Panc1 (cell line): ENCODE measurements at regions not wholly inside any gene's neighbourhood (a gene's known extent, or its start where the extent isn't known, plus 50 kb on each side); places are given as distances from the start of the nearest gene placed in this dataset.

Experiments
- ATAC-seq: fragments of 200-7000 bp; cut with Tn5 transposase; 2 replicates; pipeline ENCODE4 v1.9.1; 2020; ENCODE audit warnings: mild to moderate bottlenecking, moderate library complexity
- BruUV-seq: library from RNA; stranded (reverse); fragments of 400-500 nt; replicated peaks from 2 replicates; lab custom pipeline; 2021; lab: Mats Ljungman, UMichigan
- CTCF ChIA-PET: fragments of 300-600 bp; sonication (Branson Sonifier 250); formaldehyde crosslinking; loops from one replicate; lab custom pipeline; 2022; ENCODE audit warnings: antibody characterized with exemption; lab: Charles Lee
- POLR2A ChIA-PET: fragments of 300-600 bp; sonication (Branson Sonifier 250); formaldehyde crosslinking; loops from one replicate; lab custom pipeline; 2022; ENCODE audit warnings: antibody characterized with exemption; lab: Charles Lee
- DNase-seq: peaks from one replicate; pipeline ENCODE4 v3.0.0-alpha.2; 2010; ENCODE audit warnings: low read depth, low spot score
- H3K27ac ChIP-seq: 2 replicates; pipeline ENCODE4 v1.5.1; 2011; ENCODE audit warnings: mild to moderate bottlenecking, low read length, inconsistent platforms
- H3K27me3 ChIP-seq: fragments of 200-500 bp; sonication (Bioruptor generic); 2 replicates; pipeline ENCODE4 v1.6.0; 2014; ENCODE audit warnings: low read length, inconsistent platforms; ENCODE audit not compliant: control insufficient read depth, insufficient read depth
- H3K36me3 ChIP-seq: fragments of 200-500 bp; sonication (Bioruptor generic); 2 replicates; pipeline ENCODE4 v1.5.1; 2014; ENCODE audit warnings: inconsistent platforms, mild to moderate bottlenecking, low read length, moderate library complexity; ENCODE audit not compliant: control insufficient read depth, insufficient read depth
- H3K4me1 ChIP-seq: 2 replicates; pipeline ENCODE4 v1.5.1; 2011; ENCODE audit warnings: inconsistent platforms, mild to moderate bottlenecking, low read length, moderate library complexity; ENCODE audit not compliant: control insufficient read depth, insufficient read depth
- H3K4me3 ChIP-seq, 2 experiments: 2 replicates each; pipeline ENCODE4 v1.5.1; 2011 to 2012; ENCODE audit warnings: low read depth in 2 of 2, low read length in 2 of 2, mild to moderate bottlenecking in 2 of 2, inconsistent platforms in 1 of 2, moderate library complexity in 1 of 2
- H3K9me3 ChIP-seq: fragments of 200-500 bp; sonication (Bioruptor generic); 2 replicates; pipeline ENCODE4 v1.5.1; 2014; ENCODE audit warnings: low read depth, mild to moderate bottlenecking, inconsistent platforms, low read length, moderate library complexity; ENCODE audit not compliant: control insufficient read depth, insufficient read depth
- CTCF ChIP-seq: fragments of 450-650 bp; IDR thresholded peaks from 2 replicates; pipeline ENCODE4 v1.5.1; 2017; ENCODE audit warnings: mild to moderate bottlenecking
- POLR2AphosphoS5 ChIP-seq: IDR thresholded peaks from 2 replicates; pipeline ENCODE4 v1.6.1; 2012; ENCODE audit warnings: mild to moderate bottlenecking, low read depth, low read length, moderate library complexity
- REST ChIP-seq, 2 experiments: IDR thresholded peaks; 2 replicates each; pipeline ENCODE4 v1.6.1; 2011 to 2012; ENCODE audit warnings: low read depth in 2 of 2, control low read depth in 1 of 2, low read length in 1 of 2, mild to moderate bottlenecking in 1 of 2, moderate library complexity in 1 of 2; ENCODE audit not compliant: insufficient read depth in 1 of 2
- SIN3A ChIP-seq: IDR thresholded peaks from 2 replicates; pipeline ENCODE4 v1.6.1; 2012; ENCODE audit warnings: low read depth, mild to moderate bottlenecking, low read length, moderate library complexity, borderline replicate concordance; ENCODE audit not compliant: insufficient read depth
- TCF7L2 ChIP-seq: IDR thresholded peaks from 2 replicates; pipeline ENCODE4 v1.6.1; 2011; ENCODE audit warnings: mild to moderate bottlenecking, low read depth, low read length, inconsistent platforms
- in situ Hi-C: cut with HindIII; loops from 2 replicates; pipeline ENCODE4 v1.10.0; 2016; ENCODE audit warnings: low sequenced_read_pairs, low pct_unique_long_range_greater_than_20kb
- intact Hi-C: fragments of 100-400 bp; cut with micrococcal nuclease; formaldehyde crosslinking; loops from one replicate; pipeline ENCODE4 v1.10.0; 2022; ENCODE audit not compliant: unreplicated experiment

- Histone ChIP-seq H3K27ac (no peak overlapping the region), H3K36me3 (no peaks in the 10 kb centered on the region), H3K4me1 (no peaks in the 10 kb centered on the region), H3K27me3 (no peaks in the 10 kb centered on the region), H3K4me3 (no peak overlapping the region), H3K9me3 (no peaks in the 10 kb centered on the region)
- CTCF ChIA-PET = no interaction called here
- no peak for TF ChIP-seq TCF7L2
- TF ChIP-seq REST (IDR thresholded peaks at IDR 0.05; ENCODE audit: insufficient read depth in 1 of 2, low read depth in 2 of 2, low read length in 1 of 2) = no peak
- no peak for TF ChIP-seq CTCF
- no peak for TF ChIP-seq SIN3A
- TF ChIP-seq POLR2AphosphoS5 = no peak
- no TSS peak for BruUV-seq
- intact Hi-C loops = no loop called here
- in situ Hi-C loops = no loop called here
- POLR2A ChIA-PET = no interaction called here
- DNase-seq (no peak), ATAC-seq (no peak)
These were observed 737.1 kb downstream of the INHBA start for GRCh38 chr7:40965774-40966173.

GRCh38 chr7:40965016-40965415 lies 737.9 kb downstream of the INHBA start:
- intact Hi-C loops (no loop called here), in situ Hi-C loops (no loop called here)
- H3K4me1 ChIP-seq = no peaks in the 10 kb centered on the region
- no peak overlapping the region for H3K27ac ChIP-seq
- no peaks in the 10 kb centered on the region for H3K27me3 ChIP-seq
- no peak overlapping the region for H3K4me3 ChIP-seq
- BruUV-seq = no TSS peak
- ChIA-PET POLR2A (no interaction called here), CTCF (no interaction called here)
- no peaks in the 10 kb centered on the region for H3K9me3 ChIP-seq
- no peak for DNase-seq
- ATAC-seq = no peak
- no peak for TF ChIP-seq REST (IDR thresholded peaks at IDR 0.05; ENCODE audit: insufficient read depth in 1 of 2, low read depth in 2 of 2, low read length in 1 of 2)
- no peak for TF ChIP-seq POLR2AphosphoS5
- TF ChIP-seq TCF7L2 = no peak
- no peak for TF ChIP-seq SIN3A
- no peaks in the 10 kb centered on the region for H3K36me3 ChIP-seq
